DND-41 (cell line): ENCODE measurements at regions not wholly inside any gene's neighbourhood (a gene's known extent, or its start where the extent isn't known, plus 50 kb on each side); places are given as distances from the start of the nearest gene placed in this dataset.

Experiments used
- ATAC-seq: fragments of 200-7000 bp; cut with Tn5 transposase; 3 replicates; pipeline ENCODE4 v1.9.1; 2021; ENCODE audit warnings: low read depth; ENCODE audit not compliant: insufficient read depth
- DNase-seq: peaks from one replicate; pipeline ENCODE4 v3.0.0-alpha.2; 2020
- H2AFZ ChIP-seq: 2 replicates; pipeline ENCODE4 v1.6.0; 2012; ENCODE audit warnings: low read depth, low read length
- H3K27ac ChIP-seq: 2 replicates; pipeline ENCODE4 v1.5.1; 2012; ENCODE audit warnings: low read length, inconsistent platforms
- H3K27me3 ChIP-seq: fragments of 200-600 bp; sonication (generic); 2 replicates; pipeline ENCODE4 v1.6.0; 2012; ENCODE audit warnings: low read length, mild to moderate bottlenecking, inconsistent platforms; ENCODE audit not compliant: insufficient read depth, poor library complexity
- H3K36me3 ChIP-seq: 2 replicates; pipeline ENCODE4 v1.5.1; 2012; ENCODE audit warnings: low read length, inconsistent platforms; ENCODE audit not compliant: insufficient read depth
- H3K4me1 ChIP-seq: 2 replicates; pipeline ENCODE4 v1.5.1; 2012; ENCODE audit warnings: mild to moderate bottlenecking, low read length; ENCODE audit not compliant: insufficient read depth
- H3K4me2 ChIP-seq: 2 replicates; pipeline ENCODE4 v1.6.0; 2012; ENCODE audit warnings: mild to moderate bottlenecking, moderate library complexity, low read length, inconsistent platforms; ENCODE audit not compliant: insufficient read depth
- H3K4me3 ChIP-seq, 2 experiments: fragments of 200-600 bp in 1 of 2; shearing (Covaris generic) in 1 of 2; 2 replicates each; pipeline ENCODE4 v1.5.1; 2012 to 2016; ENCODE audit warnings: inconsistent platforms in 2 of 2, low read length in 2 of 2, mild to moderate bottlenecking in 2 of 2, low read depth in 1 of 2, moderate library complexity in 1 of 2
- H3K79me2 ChIP-seq: 2 replicates; pipeline ENCODE4 v1.6.0; 2012; ENCODE audit warnings: low read length, inconsistent platforms; ENCODE audit not compliant: insufficient read depth
- H3K9ac ChIP-seq: 2 replicates; pipeline ENCODE4 v1.6.0; 2012; ENCODE audit warnings: low read depth, mild to moderate bottlenecking, inconsistent platforms, low read length, moderate library complexity
- H3K9me3 ChIP-seq: 2 replicates; pipeline ENCODE4 v1.5.1; 2012; ENCODE audit warnings: low read length, moderate library complexity, mild to moderate bottlenecking, inconsistent platforms; ENCODE audit not compliant: insufficient read depth, severe bottlenecking
- H4K20me1 ChIP-seq: 2 replicates; pipeline ENCODE4 v1.6.0; 2012; ENCODE audit warnings: low read length; ENCODE audit not compliant: insufficient read depth
- EZH2 ChIP-seq: IDR thresholded peaks from 3 replicates; pipeline ENCODE4 v1.6.1; 2012; ENCODE audit warnings: borderline replicate concordance, low read depth, mild to moderate bottlenecking, moderate library complexity, low read length, inconsistent platforms; ENCODE audit not compliant: severe bottlenecking
- TF ChIP-seq, protein P1 (sequence below): IDR thresholded peaks from 2 replicates; pipeline ENCODE4 v1.5.1; 2012; ENCODE audit warnings: borderline replicate concordance, low read length, moderate library complexity, mild to moderate bottlenecking; ENCODE audit not compliant: poor library complexity, severe bottlenecking; ENCODE audit errors: extremely low read depth

DNA sequence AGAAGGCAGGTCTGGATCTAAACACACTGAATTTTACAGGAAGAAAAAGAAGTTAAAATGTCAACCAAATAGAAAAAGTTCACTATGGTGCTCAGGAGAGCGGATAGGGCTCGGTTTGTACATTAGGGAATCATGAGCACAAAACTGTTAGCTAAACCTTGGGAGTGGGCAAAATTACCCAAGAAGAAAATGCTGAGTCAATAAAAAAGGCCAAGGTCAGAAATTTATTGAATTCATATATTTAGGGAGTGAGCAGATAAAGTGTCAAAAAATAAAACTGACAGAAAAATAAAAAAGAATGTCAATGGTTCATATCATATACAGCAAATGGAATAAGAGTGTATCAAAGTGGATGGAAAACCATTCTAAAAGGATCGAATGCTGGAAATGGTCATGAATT, 452.5 kb upstream of the SMIM31 start:
- no peak for ATAC-seq
- H3K4me3 ChIP-seq = no peak overlapping the region
- no peak overlapping the region for H3K27ac ChIP-seq
- H3K79me2 ChIP-seq = no peaks in the 10 kb centered on the region
- no peak overlapping the region for H3K9ac ChIP-seq
- no peak for DNase-seq
- H3K4me2 ChIP-seq = no peak overlapping the region
- no peaks in the 10 kb centered on the region for H3K9me3 ChIP-seq
- TF ChIP-seq, protein P1, sequence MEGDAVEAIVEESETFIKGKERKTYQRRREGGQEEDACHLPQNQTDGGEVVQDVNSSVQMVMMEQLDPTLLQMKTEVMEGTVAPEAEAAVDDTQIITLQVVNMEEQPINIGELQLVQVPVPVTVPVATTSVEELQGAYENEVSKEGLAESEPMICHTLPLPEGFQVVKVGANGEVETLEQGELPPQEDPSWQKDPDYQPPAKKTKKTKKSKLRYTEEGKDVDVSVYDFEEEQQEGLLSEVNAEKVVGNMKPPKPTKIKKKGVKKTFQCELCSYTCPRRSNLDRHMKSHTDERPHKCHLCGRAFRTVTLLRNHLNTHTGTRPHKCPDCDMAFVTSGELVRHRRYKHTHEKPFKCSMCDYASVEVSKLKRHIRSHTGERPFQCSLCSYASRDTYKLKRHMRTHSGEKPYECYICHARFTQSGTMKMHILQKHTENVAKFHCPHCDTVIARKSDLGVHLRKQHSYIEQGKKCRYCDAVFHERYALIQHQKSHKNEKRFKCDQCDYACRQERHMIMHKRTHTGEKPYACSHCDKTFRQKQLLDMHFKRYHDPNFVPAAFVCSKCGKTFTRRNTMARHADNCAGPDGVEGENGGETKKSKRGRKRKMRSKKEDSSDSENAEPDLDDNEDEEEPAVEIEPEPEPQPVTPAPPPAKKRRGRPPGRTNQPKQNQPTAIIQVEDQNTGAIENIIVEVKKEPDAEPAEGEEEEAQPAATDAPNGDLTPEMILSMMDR = no peak
- no peak for TF ChIP-seq EZH2
- H3K36me3 ChIP-seq = no peaks in the 10 kb centered on the region
- no peaks in the 10 kb centered on the region for H3K27me3 ChIP-seq
- H3K4me1 ChIP-seq = no peaks in the 10 kb centered on the region
- H4K20me1 ChIP-seq = no peaks in the 10 kb centered on the region
- no peak overlapping the region for H2AFZ ChIP-seq

- Histone ChIP-seq H3K4me1 (no peaks in the 10 kb centered on the region), H4K20me1 (no peaks in the 10 kb centered on the region), H3K79me2 (no peaks in the 10 kb centered on the region), H3K9me3 (no peaks in the 10 kb centered on the region), H3K36me3 (no peaks in the 10 kb centered on the region), H3K9ac (no peak overlapping the region), H2AFZ (no peak overlapping the region), H3K27ac (no peak overlapping the region), H3K4me3 (no peak overlapping the region), H3K27me3 (no peaks in the 10 kb centered on the region), H3K4me2 (no peak overlapping the region)
- DNase-seq (no peak), ATAC-seq (no peak)
- TF ChIP-seq EZH2 = no peak
- TF ChIP-seq, protein P1 = no peak
These were observed 449.8 kb upstream of the SMIM31 start for GRCh38 chr4:164304101-164304639.

- Histone ChIP-seq H3K4me2 (no peak overlapping the region), H3K9me3 (no peaks in the 10 kb centered on the region), H3K4me1 (no peaks in the 10 kb centered on the region), H4K20me1 (no peaks in the 10 kb centered on the region), H3K36me3 (no peaks in the 10 kb centered on the region), H3K9ac (no peak overlapping the region), H3K4me3 (no peak overlapping the region), H3K27me3 (no peaks in the 10 kb centered on the region), H2AFZ (no peak overlapping the region), H3K27ac (no peak overlapping the region), H3K79me2 (no peaks in the 10 kb centered on the region)
- TF ChIP-seq EZH2 = no peak
- TF ChIP-seq, protein P1 = no peak
- no peak for DNase-seq
- no peak for ATAC-seq
These were observed 449.1 kb upstream of the SMIM31 start for GRCh38 chr4:164304861-164305260.

DNA sequence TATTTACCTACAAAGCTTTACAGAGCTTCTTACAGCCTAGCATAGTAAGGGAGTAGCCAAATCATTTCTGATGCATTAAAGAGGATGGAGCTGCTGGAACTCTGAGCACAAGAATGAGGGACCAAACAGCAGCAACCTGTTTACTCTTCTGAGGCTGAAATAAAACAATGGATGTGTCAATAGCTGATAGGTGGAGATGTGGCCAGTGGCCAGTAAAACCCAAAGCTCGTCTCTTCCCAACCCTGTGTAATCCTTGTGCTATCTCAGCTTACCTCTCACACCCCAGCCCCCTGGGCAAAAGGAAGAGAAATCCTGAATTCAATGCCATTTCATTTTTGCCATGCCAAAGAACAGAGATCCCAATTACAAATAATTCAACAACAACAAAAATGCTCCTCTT, 446.7 kb upstream of the SMIM31 start:
- H3K79me2 ChIP-seq = no peaks in the 10 kb centered on the region
- TF ChIP-seq, protein P1 = no peak
- no peak for TF ChIP-seq EZH2
- no peaks in the 10 kb centered on the region for H4K20me1 ChIP-seq
- H3K4me1 ChIP-seq = no peaks in the 10 kb centered on the region
- H3K27ac ChIP-seq = no peak overlapping the region
- no peak overlapping the region for H3K4me3 ChIP-seq
- DNase-seq (no peak), ATAC-seq (no peak)
- no peaks in the 10 kb centered on the region for H3K36me3 ChIP-seq
- H2AFZ ChIP-seq = no peak overlapping the region
- no peak overlapping the region for H3K4me2 ChIP-seq
- no peak overlapping the region for H3K9ac ChIP-seq
- no peaks in the 10 kb centered on the region for H3K27me3 ChIP-seq
- no peaks in the 10 kb centered on the region for H3K9me3 ChIP-seq
